H1 (cell line): ENCODE measurements at regions not wholly inside any gene's neighbourhood (a gene's known extent, or its start where the extent isn't known, plus 50 kb on each side); places are given as distances from the start of the nearest gene placed in this dataset.

Experiments used
- CTCF ChIA-PET: fragments of 300-600 bp; sonication (Branson Sonifier 250); formaldehyde crosslinking; loops from one replicate; lab custom pipeline; 2021; ENCODE audit not compliant: partially characterized antibody; lab: Charles Lee
- POLR2A ChIA-PET: fragments of 300-600 bp; sonication (Branson Sonifier 250); formaldehyde crosslinking; loops from one replicate; lab custom pipeline; 2021; ENCODE audit warnings: inconsistent platforms; ENCODE audit not compliant: partially characterized antibody; lab: Charles Lee
- DNase-seq, 2 experiments: peaks; one replicate each; pipeline versions ENCODE4 v3.0.0 to v3.0.0-alpha.2; 2010 to 2022; ENCODE audit warnings: low spot score in 2 of 2, low read depth in 1 of 2, mixed read lengths in 1 of 2
- FAIRE-seq: peaks from 2 replicates; lab custom pipeline; 2011; peaks lifted over from hg19 to GRCh38; lab: Jason Lieb, UNC
- H2AFZ ChIP-seq: 2 replicates; pipeline ENCODE4 v1.8.1; 2012; ENCODE audit warnings: low read length, inconsistent platforms
- H2AK5ac ChIP-seq: 2 replicates; pipeline ENCODE4 v1.6.1; 2013; ENCODE audit warnings: low read depth, low read length
- H2BK120ac ChIP-seq: replicated peaks from 2 replicates; pipeline ENCODE3; 2013; ENCODE audit warnings: low read depth, low read length, inconsistent platforms
- H2BK12ac ChIP-seq: 2 replicates; pipeline ENCODE4 v1.6.1; 2013; ENCODE audit warnings: low read depth, low read length
- H2BK15ac ChIP-seq: 2 replicates; pipeline ENCODE4 v1.6.1; 2013; ENCODE audit warnings: low read length
- H2BK20ac ChIP-seq: 2 replicates; pipeline ENCODE4 v1.6.1; 2013; ENCODE audit warnings: low read length
- H2BK5ac ChIP-seq: 2 replicates; pipeline ENCODE4 v1.6.1; 2013; ENCODE audit warnings: low read depth, low read length
- H3K14ac ChIP-seq: 2 replicates; pipeline ENCODE4 v1.6.1; 2013; ENCODE audit warnings: inconsistent platforms; ENCODE audit not compliant: insufficient read length
- H3K18ac ChIP-seq: 2 replicates; pipeline ENCODE4 v1.6.1; 2013; ENCODE audit warnings: low read length; ENCODE audit errors: extremely low read depth
- H3K23ac ChIP-seq: 2 replicates; pipeline ENCODE4 v1.6.1; 2013; ENCODE audit warnings: inconsistent platforms; ENCODE audit not compliant: insufficient read length
- H3K23me2 ChIP-seq: 2 replicates; pipeline ENCODE4 v1.6.1; 2013; ENCODE audit warnings: low read depth, low read length
- H3K27ac ChIP-seq: 2 replicates; pipeline ENCODE4 v1.6.1; 2011; ENCODE audit warnings: low read depth, low read length, inconsistent platforms
- H3K27me3 ChIP-seq, 4 experiments: replicated peaks in 1 of 4; 1 replicate in 1 of 4; 2 replicates in 3 of 4; pipeline versions ENCODE4 v1.6.1 to v1.8.1; 2011 to 2013; ENCODE audit warnings: low read length in 3 of 4, mild to moderate bottlenecking in 3 of 4, inconsistent platforms in 2 of 4, mixed read lengths in 2 of 4, moderate library complexity in 1 of 4; ENCODE audit not compliant: control insufficient read depth in 3 of 4, insufficient read depth in 3 of 4; ENCODE audit errors: extremely low read depth in 1 of 4
- H3K36me3 ChIP-seq, 4 experiments: 2 replicates each; pipeline versions ENCODE4 v1.6.1 to v1.8.1; 2011 to 2013; ENCODE audit warnings: mild to moderate bottlenecking in 4 of 4, low read length in 3 of 4, moderate library complexity in 2 of 4, control low read depth in 1 of 4, inconsistent platforms in 1 of 4; ENCODE audit not compliant: insufficient read depth in 4 of 4, control insufficient read depth in 2 of 4
- H3K4ac ChIP-seq: replicated peaks from 2 replicates; pipeline ENCODE3; 2013; ENCODE audit warnings: low read length, low read depth, mixed read lengths, inconsistent platforms; ENCODE audit not compliant: insufficient read length
- H3K4me1 ChIP-seq, 4 experiments: replicated peaks in 1 of 4; 1 replicate in 1 of 4; 2 replicates in 3 of 4; pipeline versions ENCODE4 v1.6.1 to v1.8.1; 2011 to 2013; ENCODE audit warnings: low read length in 3 of 4, inconsistent platforms in 2 of 4, mixed read lengths in 1 of 4; ENCODE audit not compliant: insufficient read depth in 4 of 4, control insufficient read depth in 3 of 4
- H3K4me2 ChIP-seq, 2 experiments: 2 replicates each; pipeline versions ENCODE4 v1.6.1 to v1.8.1; 2011 to 2013; ENCODE audit warnings: low read depth in 2 of 2, low read length in 2 of 2, control low read depth in 1 of 2, inconsistent platforms in 1 of 2, mild to moderate bottlenecking in 1 of 2; ENCODE audit not compliant: insufficient read depth in 1 of 2
- H3K4me3 ChIP-seq, 4 experiments: fragments of 200-600, 300-600 bp in 1 of 4; sonication (generic), shearing (Covaris generic), sonication (Bioruptor Twin) in 1 of 4; 2 replicates each; pipeline versions ENCODE4 v1.5.1 to v1.8.1; 2011 to 2016; ENCODE audit warnings: low read length in 4 of 4, low read depth in 3 of 4, control low read depth in 2 of 4, inconsistent platforms in 2 of 4, mild to moderate bottlenecking in 2 of 4, mixed read lengths in 1 of 4, moderate library complexity in 1 of 4; ENCODE audit not compliant: insufficient read depth in 2 of 4; ENCODE audit errors: extremely low read depth in 1 of 4
- H3K56ac ChIP-seq: replicated peaks from 2 replicates; pipeline ENCODE3; 2013; ENCODE audit warnings: low read depth, mild to moderate bottlenecking, mixed read lengths, low read length, inconsistent platforms; ENCODE audit not compliant: insufficient read length
- H3K79me1 ChIP-seq: 2 replicates; pipeline ENCODE4 v1.6.1; 2013; ENCODE audit warnings: low read depth, low read length, control low read depth
- H3K79me2 ChIP-seq, 2 experiments: 2 replicates each; pipeline versions ENCODE4 v1.6.1 to v1.8.1; 2012 to 2013; ENCODE audit warnings: low read length in 2 of 2, mild to moderate bottlenecking in 2 of 2, inconsistent platforms in 1 of 2; ENCODE audit not compliant: insufficient read depth in 2 of 2, control insufficient read depth in 1 of 2
- H3K9ac ChIP-seq, 4 experiments: replicated peaks in 1 of 4; 1 replicate in 1 of 4; 2 replicates in 3 of 4; pipeline versions ENCODE4 v1.6.1 to v1.8.1; 2011 to 2013; ENCODE audit warnings: low read depth in 3 of 4, low read length in 3 of 4, control low read depth in 2 of 4, mild to moderate bottlenecking in 2 of 4, moderate library complexity in 2 of 4, inconsistent platforms in 1 of 4; ENCODE audit errors: extremely low read depth in 1 of 4
- H3K9me3 ChIP-seq, 2 experiments: 2 replicates each; pipeline versions ENCODE4 v1.6.1 to v1.8.1; 2012 to 2013; ENCODE audit warnings: mild to moderate bottlenecking in 2 of 2, moderate library complexity in 2 of 2, control low read depth in 1 of 2, inconsistent platforms in 1 of 2, low read depth in 1 of 2, low read length in 1 of 2, mixed read lengths in 1 of 2; ENCODE audit not compliant: insufficient read depth in 2 of 2
- H4K20me1 ChIP-seq, 2 experiments: replicated peaks in 1 of 2; 2 replicates each; pipeline versions ENCODE3 to v1.8.1; 2011 to 2013; ENCODE audit warnings: inconsistent platforms in 2 of 2, low read length in 2 of 2, mild to moderate bottlenecking in 1 of 2; ENCODE audit not compliant: insufficient read depth in 2 of 2, control insufficient read depth in 1 of 2
- H4K5ac ChIP-seq: 2 replicates; pipeline ENCODE4 v1.6.1; 2013; ENCODE audit warnings: low read length, low read depth, mixed read lengths, inconsistent platforms; ENCODE audit not compliant: insufficient read length
- H4K8ac ChIP-seq: 2 replicates; pipeline ENCODE4 v1.8.0; 2013; ENCODE audit warnings: mild to moderate bottlenecking, moderate library complexity, low read length, inconsistent platforms; ENCODE audit not compliant: insufficient read depth; ENCODE audit errors: extremely low read depth
- H4K91ac ChIP-seq: replicated peaks from 2 replicates; pipeline ENCODE3; 2013; ENCODE audit warnings: low read length, mixed read lengths, inconsistent platforms; ENCODE audit not compliant: insufficient read length
- BRCA1 ChIP-seq: IDR thresholded peaks from 2 replicates; pipeline ENCODE4 v1.6.1; 2012; ENCODE audit warnings: low read depth, low read length, improper control_type of control experiment
- CBX5 ChIP-seq: fragments of 300-800, 300-1000 bp; sonication (generic); IDR thresholded peaks from 2 replicates; pipeline ENCODE4 v1.7.1; 2016; ENCODE audit warnings: antibody characterized with exemption, low read length, low read depth
- FOSL1 ChIP-seq: IDR thresholded peaks from 2 replicates; pipeline ENCODE4 v1.6.1; 2011; ENCODE audit warnings: mild to moderate bottlenecking, low read depth, low read length, moderate library complexity; ENCODE audit not compliant: insufficient read depth
- KDM4A ChIP-seq: IDR thresholded peaks from one replicate; pipeline ENCODE4 v1.7.1; 2012; ENCODE audit warnings: low read depth, mild to moderate bottlenecking, moderate library complexity, low read length, inconsistent platforms; ENCODE audit not compliant: severe bottlenecking
- KDM5A ChIP-seq: fragments of 200-600 bp; IDR thresholded peaks from 2 replicates; pipeline ENCODE4 v1.7.1; 2012; ENCODE audit warnings: mild to moderate bottlenecking, low read length, inconsistent platforms, mixed read lengths
- PHF8 ChIP-seq: fragments of 200-600 bp; sonication (generic); conservative IDR thresholded peaks from 2 replicates; pipeline ENCODE4 v1.7.1; 2012; ENCODE audit warnings: low read depth, mild to moderate bottlenecking, inconsistent platforms, low read length, moderate library complexity
- RBBP5 ChIP-seq: IDR thresholded peaks from 2 replicates; pipeline ENCODE4 v1.7.1; 2012; ENCODE audit warnings: low read depth, mild to moderate bottlenecking, inconsistent platforms, low read length, moderate library complexity, borderline replicate concordance
- SIN3A ChIP-seq, 2 experiments: IDR thresholded peaks in 1 of 2; conservative IDR thresholded peaks in 1 of 2; 2 replicates each; pipeline ENCODE4 v1.6.1; 2011 to 2012; ENCODE audit warnings: low read length in 2 of 2, improper control_type of control experiment in 1 of 2, low read depth in 1 of 2, mild to moderate bottlenecking in 1 of 2
- SP2 ChIP-seq: IDR thresholded peaks from 2 replicates; pipeline ENCODE4 v1.6.1; 2012; ENCODE audit warnings: mild to moderate bottlenecking, low read length, inconsistent platforms
- TAF7 ChIP-seq: optimal IDR thresholded peaks from 2 replicates; pipeline ENCODE3; 2011; ENCODE audit warnings: low read depth, mild to moderate bottlenecking, inconsistent platforms, low read length, moderate library complexity, borderline replicate concordance
- TBP ChIP-seq: IDR thresholded peaks from 2 replicates; pipeline ENCODE4 v1.6.1; 2011; ENCODE audit warnings: low read depth, low read length, improper control_type of control experiment
- WGBS, 2 experiments: shearing (Covaris generic) in 1 of 2; methylation state at CpG; one replicate each; pipeline versions ENCODE4 v1.1.6 to v1.1.7; 2013 to 2015; ENCODE audit warnings: low lambda C conversion rate in 2 of 2, mixed read lengths in 2 of 2, inconsistent platforms in 1 of 2, low coverage in 1 of 2, missing lambda C conversion rate in 1 of 2; ENCODE audit not compliant: insufficient replicate concordance in 2 of 2, insufficient coverage in 1 of 2, insufficient read length in 1 of 2; ENCODE audit errors: extremely low coverage in 1 of 2, missing lambda C conversion rate in 1 of 2; 5-methylcytosine and 5-hydroxymethylcytosine counted together
- TF ChIP-seq, protein P1 (sequence below): IDR thresholded peaks from 2 replicates; pipeline ENCODE4 v1.6.1; 2012; ENCODE audit warnings: low read length, inconsistent platforms

- Histone ChIP-seq H2BK15ac (no peak overlapping the region), H3K4ac (no peak overlapping the region), H3K4me3 (no peak overlapping the region), H3K27me3 (no peaks in the 10 kb centered on the region), H3K9me3 (no peaks in the 10 kb centered on the region), H4K91ac (no peak overlapping the region), H3K4me1 (no peaks in the 10 kb centered on the region), H3K79me2 (no peaks in the 10 kb centered on the region), H3K14ac (no peak overlapping the region), H2BK12ac (no peak overlapping the region), H3K79me1 (no peaks in the 10 kb centered on the region), H3K18ac (no peak overlapping the region), H3K23ac (no peak overlapping the region), H3K56ac (no peak overlapping the region), H4K8ac (no peak overlapping the region), H2BK20ac (no peak overlapping the region), H3K27ac (no peak overlapping the region), H4K20me1 (no peaks in the 10 kb centered on the region), H2BK5ac (no peak overlapping the region), H3K36me3 (no peaks in the 10 kb centered on the region), H4K5ac (no peak overlapping the region), H2AFZ (no peak overlapping the region; the same call in 1 of the 2 replicates), H3K4me2 (no peak overlapping the region), H3K9ac (no peak overlapping the region), H2BK120ac (no peak overlapping the region), H3K23me2 (no peaks in the 10 kb centered on the region), H2AK5ac (no peak overlapping the region)
- FAIRE-seq (no peak), DNase-seq (no peak)
- ChIA-PET POLR2A (no interaction called here), CTCF (no interaction called here)
- 90% methylated on average over 3 of the region's 3 CpGs; no CpG with 5 or more reads in 1 of the 2 experiments for WGBS, 2 experiments
- TF ChIP-seq TAF7 (no peak), RBBP5 (no peak), SIN3A (conservative IDR thresholded peaks at IDR 0.05 in 1 of 2, IDR thresholded peaks at IDR 0.05 in 1 of 2; ENCODE audit: low read depth in 1 of 2, low read length in 2 of 2) (no peak), TBP (no peak), KDM4A (no peak), KDM5A (no peak), SP2 (no peak), PHF8 (no peak), FOSL1 (no peak), CBX5 (no peak), BRCA1 (no peak)
- TF ChIP-seq, protein P1, sequence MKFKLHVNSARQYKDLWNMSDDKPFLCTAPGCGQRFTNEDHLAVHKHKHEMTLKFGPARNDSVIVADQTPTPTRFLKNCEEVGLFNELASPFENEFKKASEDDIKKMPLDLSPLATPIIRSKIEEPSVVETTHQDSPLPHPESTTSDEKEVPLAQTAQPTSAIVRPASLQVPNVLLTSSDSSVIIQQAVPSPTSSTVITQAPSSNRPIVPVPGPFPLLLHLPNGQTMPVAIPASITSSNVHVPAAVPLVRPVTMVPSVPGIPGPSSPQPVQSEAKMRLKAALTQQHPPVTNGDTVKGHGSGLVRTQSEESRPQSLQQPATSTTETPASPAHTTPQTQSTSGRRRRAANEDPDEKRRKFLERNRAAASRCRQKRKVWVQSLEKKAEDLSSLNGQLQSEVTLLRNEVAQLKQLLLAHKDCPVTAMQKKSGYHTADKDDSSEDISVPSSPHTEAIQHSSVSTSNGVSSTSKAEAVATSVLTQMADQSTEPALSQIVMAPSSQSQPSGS: no peak
These were observed 1606.4 kb upstream of the ACVR2A start for GRCh38 chr2:146238254-146238966.
